Astrocyte (in vitro differentiated cells and primary cell): ENCODE measurements at regions not wholly inside any gene's neighbourhood (a gene's known extent, or its start where the extent isn't known, plus 50 kb on each side); places are given as distances from the start of the nearest gene placed in this dataset.
A peak's percentile ranks its signal among the peaks of the same experiment; 100 is the strongest.

Source experiments
- DNase-seq: peaks from one replicate; pipeline ENCODE4 v3.0.0-alpha.2; 2010; ENCODE audit warnings: low read depth
- FAIRE-seq: peaks from 2 replicates; lab custom pipeline; 2011; peaks lifted over from hg19 to GRCh38; lab: Jason Lieb, UNC
- H2AFZ ChIP-seq: 2 replicates; pipeline ENCODE4 v1.6.0; 2012; ENCODE audit warnings: low read depth, low read length, inconsistent platforms
- H3K27ac ChIP-seq: 2 replicates; pipeline ENCODE4 v1.5.1; 2011; ENCODE audit warnings: low read depth, low read length, inconsistent platforms
- H3K27me3 ChIP-seq: 2 replicates; pipeline ENCODE4 v1.6.0; 2011; ENCODE audit warnings: low read length, inconsistent platforms; ENCODE audit not compliant: insufficient read depth
- H3K36me3 ChIP-seq: 2 replicates; pipeline ENCODE4 v1.5.1; 2011; ENCODE audit warnings: low read length, inconsistent platforms; ENCODE audit not compliant: insufficient read depth
- H3K4me1 ChIP-seq: 2 replicates; pipeline ENCODE4 v1.5.1; 2011; ENCODE audit warnings: low read length, inconsistent platforms; ENCODE audit not compliant: insufficient read depth
- H3K4me2 ChIP-seq: 2 replicates; pipeline ENCODE4 v1.6.0; 2012; ENCODE audit warnings: low read length, inconsistent platforms
- H3K4me3 ChIP-seq: 2 replicates; pipeline ENCODE4 v1.5.1; 2011; ENCODE audit warnings: low read depth, mild to moderate bottlenecking, low read length, inconsistent platforms; ENCODE audit not compliant: insufficient read depth
- H3K79me2 ChIP-seq: 2 replicates; pipeline ENCODE4 v1.6.0; 2012; ENCODE audit warnings: mild to moderate bottlenecking, low read length, inconsistent platforms; ENCODE audit not compliant: insufficient read depth
- H3K9ac ChIP-seq: 2 replicates; pipeline ENCODE4 v1.6.0; 2012; ENCODE audit warnings: mild to moderate bottlenecking, low read length, inconsistent platforms
- H3K9me3 ChIP-seq: 2 replicates; pipeline ENCODE4 v1.5.1; 2012; ENCODE audit warnings: low read depth, mild to moderate bottlenecking, low read length, inconsistent platforms; ENCODE audit not compliant: insufficient read depth
- H4K20me1 ChIP-seq: 2 replicates; pipeline ENCODE4 v1.6.0; 2012; ENCODE audit warnings: low read length, inconsistent platforms; ENCODE audit not compliant: insufficient read depth
- H3K27ac Mint-ChIP-seq: one replicate; pipeline ENCODE4 v1.8.0; 2021; ENCODE audit warnings: mild to moderate bottlenecking, mixed read lengths; ENCODE audit not compliant: unreplicated experiment
- H3K27me3 Mint-ChIP-seq: one replicate; pipeline ENCODE4 v1.8.0; 2021; ENCODE audit warnings: low read depth, mixed read lengths; ENCODE audit not compliant: unreplicated experiment
- H3K36me3 Mint-ChIP-seq: one replicate; pipeline ENCODE4 v1.8.0; 2021; ENCODE audit warnings: low read depth, mixed read lengths; ENCODE audit not compliant: unreplicated experiment
- H3K4me1 Mint-ChIP-seq: one replicate; pipeline ENCODE4 v1.8.0; 2021; ENCODE audit warnings: low read depth, mixed read lengths; ENCODE audit not compliant: unreplicated experiment
- H3K4me3 Mint-ChIP-seq: one replicate; pipeline ENCODE4 v1.8.0; 2021; ENCODE audit warnings: mild to moderate bottlenecking, moderate library complexity, mixed read lengths; ENCODE audit not compliant: unreplicated experiment
- H3K9me3 Mint-ChIP-seq: one replicate; pipeline ENCODE4 v1.8.0; 2021; ENCODE audit warnings: mild to moderate bottlenecking, mixed read lengths; ENCODE audit not compliant: unreplicated experiment
- CTCF ChIP-seq: IDR thresholded peaks from 2 replicates; pipeline ENCODE4 v1.5.1; 2011; ENCODE audit warnings: low read depth, mild to moderate bottlenecking, inconsistent platforms, low read length, moderate library complexity; ENCODE audit not compliant: insufficient read depth
- EZH2 ChIP-seq: IDR thresholded peaks from 2 replicates; pipeline ENCODE4 v1.6.1; 2012; ENCODE audit warnings: mild to moderate bottlenecking, low read length, inconsistent platforms; ENCODE audit not compliant: insufficient read depth

- H3K36me3 ChIP-seq, result no peaks in the 10 kb centered on the region
- FAIRE-seq (no peak), DNase-seq (peak; percentile 20)
- H3K9ac ChIP-seq, result no peak overlapping the region
- TF ChIP-seq EZH2, result no peak
- no peak for TF ChIP-seq CTCF
- peaks cover 13% of the 10 kb centered on the region for H3K4me1 Mint-ChIP-seq
- no peaks in the 10 kb centered on the region for H3K27me3 ChIP-seq
- no peak overlapping the region for H3K27ac Mint-ChIP-seq
- H3K27ac ChIP-seq, result no peak overlapping the region
- no peaks in the 10 kb centered on the region for H3K9me3 ChIP-seq
- no peak overlapping the region for H3K4me2 ChIP-seq
- H3K4me3 ChIP-seq, result no peak overlapping the region
- H4K20me1 ChIP-seq, result no peaks in the 10 kb centered on the region
- H3K27me3 Mint-ChIP-seq, result peaks cover 4% of the 10 kb centered on the region
- H3K4me3 Mint-ChIP-seq, result no peak overlapping the region
- peaks cover 2% of the 10 kb centered on the region for H3K4me1 ChIP-seq
- no peaks in the 10 kb centered on the region for H3K79me2 ChIP-seq
- no peak overlapping the region for H2AFZ ChIP-seq
- no peaks in the 10 kb centered on the region for H3K36me3 Mint-ChIP-seq
- H3K9me3 Mint-ChIP-seq, result peaks cover 3% of the 10 kb centered on the region
Measured at GRCh38 chr18:11529081-11529480, 80.3 kb upstream of the SLC35G4 start.

- H3K9ac ChIP-seq, result no peak overlapping the region
- H3K27me3 ChIP-seq, result no peaks in the 10 kb centered on the region
- DNase-seq (no peak), FAIRE-seq (no peak)
- H3K4me1 Mint-ChIP-seq, result peaks cover 33% of the 10 kb centered on the region
- H3K4me1 ChIP-seq, result peaks cover 16% of the 10 kb centered on the region
- no peaks in the 10 kb centered on the region for H3K36me3 Mint-ChIP-seq
- H3K9me3 Mint-ChIP-seq, result peaks cover 1% of the 10 kb centered on the region
- H3K4me3 ChIP-seq, result no peak overlapping the region
- no peak overlapping the region for H3K4me2 ChIP-seq
- no peaks in the 10 kb centered on the region for H3K79me2 ChIP-seq
- TF ChIP-seq CTCF, result no peak
- TF ChIP-seq EZH2, result no peak
- H4K20me1 ChIP-seq, result no peaks in the 10 kb centered on the region
- H3K4me3 Mint-ChIP-seq, result no peak overlapping the region
- no peaks in the 10 kb centered on the region for H3K9me3 ChIP-seq
- H3K36me3 ChIP-seq, result no peaks in the 10 kb centered on the region
- no peak overlapping the region for H3K27ac ChIP-seq
- H3K27me3 Mint-ChIP-seq, result peaks cover 4% of the 10 kb centered on the region
- H3K27ac Mint-ChIP-seq, result no peak overlapping the region
- no peak overlapping the region for H2AFZ ChIP-seq
Measured at GRCh38 chr18:11526675-11527074, 82.7 kb upstream of the SLC35G4 start.

GRCh38 chr18:11523804-11524203 is 85.6 kb upstream of the SLC35G4 start:
- peaks cover 33% of the 10 kb centered on the region for H3K4me1 Mint-ChIP-seq
- H3K4me1 ChIP-seq, result peaks cover 23% of the 10 kb centered on the region
- H3K27me3 Mint-ChIP-seq, result no peaks in the 10 kb centered on the region
- H3K79me2 ChIP-seq, result no peaks in the 10 kb centered on the region
- TF ChIP-seq EZH2 (no peak), CTCF (no peak)
- H3K9ac ChIP-seq, result no peak overlapping the region
- no peaks in the 10 kb centered on the region for H4K20me1 ChIP-seq
- FAIRE-seq (no peak), DNase-seq (no peak)
- H3K36me3 ChIP-seq, result no peaks in the 10 kb centered on the region
- H3K36me3 Mint-ChIP-seq, result no peaks in the 10 kb centered on the region
- no peak overlapping the region for H3K4me3 Mint-ChIP-seq
- H2AFZ ChIP-seq, result no peak overlapping the region
- no peak overlapping the region for H3K4me3 ChIP-seq
- H3K27ac ChIP-seq, result peak overlapping the region; percentile 29
- H3K4me2 ChIP-seq, result peak overlapping the region; percentile 36
- H3K9me3 Mint-ChIP-seq, result peaks cover 6% of the 10 kb centered on the region
- no peak overlapping the region for H3K27ac Mint-ChIP-seq
- H3K9me3 ChIP-seq, result peaks cover 3% of the 10 kb centered on the region
- no peaks in the 10 kb centered on the region for H3K27me3 ChIP-seq
